ENCODE measurements at regions not wholly inside any gene's neighbourhood (a gene's known extent, or its start where the extent isn't known, plus 50 kb on each side); places are given as distances from the start of the nearest gene placed in this dataset.
A peak's percentile ranks its signal among the peaks of the same experiment; 100 is the strongest.

- DNase-seq (ENCODE audit: extremely low spot score, unreplicated experiment), result no peak
- Mint-ChIP-seq H3K4me3 (ENCODE audit: unreplicated experiment) (no peak overlapping the region), H3K27me3 (ENCODE audit: unreplicated experiment) (peaks cover 84% of the 10 kb centered on the region), H3K4me1 (ENCODE audit: unreplicated experiment) (no peaks in the 10 kb centered on the region), H3K27ac (ENCODE audit: unreplicated experiment) (no peak overlapping the region), H3K36me3 (ENCODE audit: unreplicated experiment) (peaks cover 2% of the 10 kb centered on the region), H3K9me3 (ENCODE audit: unreplicated experiment) (peaks cover 12% of the 10 kb centered on the region)
- no peak for TF ChIP-seq CTCF (IDR thresholded peaks at IDR 0.05)
Observed at GRCh38 chr3:71865727-71866126, 80.8 kb upstream of the PROK2 start.

GRCh38 chr3:71863563-71864190, 78.7 kb upstream of the PROK2 start:
- TF ChIP-seq CTCF (IDR thresholded peaks at IDR 0.05), result no peak
- no peak for DNase-seq (ENCODE audit: extremely low spot score, unreplicated experiment)
- Mint-ChIP-seq H3K4me3 (ENCODE audit: unreplicated experiment) (no peak overlapping the region), H3K9me3 (ENCODE audit: unreplicated experiment) (peaks cover 15% of the 10 kb centered on the region), H3K27ac (ENCODE audit: unreplicated experiment) (no peak overlapping the region), H3K4me1 (ENCODE audit: unreplicated experiment) (no peaks in the 10 kb centered on the region), H3K27me3 (ENCODE audit: unreplicated experiment) (peaks cover 81% of the 10 kb centered on the region), H3K36me3 (ENCODE audit: unreplicated experiment) (peaks cover 2% of the 10 kb centered on the region)

DNA sequence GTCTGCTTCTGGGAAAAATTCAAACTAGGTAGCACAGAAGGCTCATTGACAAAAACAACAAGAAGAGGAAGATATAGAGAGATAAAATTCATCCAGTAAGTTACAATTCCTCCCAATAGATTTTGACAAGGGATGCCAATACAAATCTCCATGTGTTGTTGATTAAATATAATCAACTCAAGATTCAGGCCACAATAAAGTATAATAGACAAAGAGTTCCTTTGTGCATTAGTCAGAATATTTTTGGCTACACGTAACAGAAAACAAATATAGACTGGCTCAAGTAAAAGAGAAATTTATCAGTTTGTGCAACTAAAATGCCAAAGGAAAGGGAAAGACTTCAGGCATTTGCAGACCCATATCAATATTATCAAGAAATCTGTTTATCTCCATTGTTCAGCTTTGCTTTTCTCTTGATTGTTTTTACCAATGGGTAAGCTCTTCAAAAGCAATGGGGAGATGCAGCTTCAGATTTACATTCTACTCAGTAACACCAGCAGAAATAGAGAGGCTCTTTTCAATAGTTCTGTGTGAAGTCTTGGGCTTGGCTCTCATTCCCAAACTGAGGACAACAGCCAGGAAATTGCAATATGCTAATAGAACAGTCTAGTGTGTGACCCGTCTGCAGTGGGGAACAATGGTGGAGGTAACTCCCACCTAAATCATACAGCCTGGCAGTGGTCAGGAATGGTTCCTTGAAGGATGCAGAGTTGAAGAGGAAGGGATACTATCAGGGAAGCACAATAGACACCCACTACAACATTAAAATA, 77.6 kb upstream of the PROK2 start:
- DNase-seq (ENCODE audit: extremely low spot score, unreplicated experiment), result no peak
- Mint-ChIP-seq H3K9me3 (ENCODE audit: unreplicated experiment) (peaks cover 7% of the 10 kb centered on the region), H3K36me3 (ENCODE audit: unreplicated experiment) (no peaks in the 10 kb centered on the region), H3K4me3 (ENCODE audit: unreplicated experiment) (no peak overlapping the region), H3K4me1 (ENCODE audit: unreplicated experiment) (no peaks in the 10 kb centered on the region), H3K27ac (ENCODE audit: unreplicated experiment) (no peak overlapping the region), H3K27me3 (ENCODE audit: unreplicated experiment) (peaks cover 77% of the 10 kb centered on the region)
- no peak for TF ChIP-seq CTCF (IDR thresholded peaks at IDR 0.05)

- H3K27me3 Mint-ChIP-seq (ENCODE audit: unreplicated experiment), result peaks cover 54% of the 10 kb centered on the region
- H3K36me3 Mint-ChIP-seq (ENCODE audit: unreplicated experiment), result no peaks in the 10 kb centered on the region
- H3K27ac Mint-ChIP-seq (ENCODE audit: unreplicated experiment), result no peak overlapping the region
- peak; percentile 41 for TF ChIP-seq CTCF (IDR thresholded peaks at IDR 0.05)
- peaks cover 3% of the 10 kb centered on the region for H3K9me3 Mint-ChIP-seq (ENCODE audit: unreplicated experiment)
- no peaks in the 10 kb centered on the region for H3K4me1 Mint-ChIP-seq (ENCODE audit: unreplicated experiment)
- DNase-seq (ENCODE audit: extremely low spot score, unreplicated experiment), result no peak
- no peak overlapping the region for H3K4me3 Mint-ChIP-seq (ENCODE audit: unreplicated experiment)
Observed at GRCh38 chr3:71859123-71859519, 74.2 kb upstream of the PROK2 start.

GRCh38 chr3:71858503-71859122, 73.7 kb upstream of the PROK2 start:
- no peak overlapping the region for H3K27ac Mint-ChIP-seq (ENCODE audit: unreplicated experiment)
- H3K4me3 Mint-ChIP-seq (ENCODE audit: unreplicated experiment), result no peak overlapping the region
- peaks cover 55% of the 10 kb centered on the region for H3K27me3 Mint-ChIP-seq (ENCODE audit: unreplicated experiment)
- peaks cover 3% of the 10 kb centered on the region for H3K9me3 Mint-ChIP-seq (ENCODE audit: unreplicated experiment)
- H3K36me3 Mint-ChIP-seq (ENCODE audit: unreplicated experiment), result no peaks in the 10 kb centered on the region
- TF ChIP-seq CTCF (IDR thresholded peaks at IDR 0.05), result no peak
- DNase-seq (ENCODE audit: extremely low spot score, unreplicated experiment), result no peak
- H3K4me1 Mint-ChIP-seq (ENCODE audit: unreplicated experiment), result no peaks in the 10 kb centered on the region

All from osteocyte (in vitro differentiated cells).